ENCODE measurements at regions not wholly inside any gene's neighbourhood (a gene's known extent, or its start where the extent isn't known, plus 50 kb on each side); places are given as distances from the start of the nearest gene placed in this dataset.

DNA sequence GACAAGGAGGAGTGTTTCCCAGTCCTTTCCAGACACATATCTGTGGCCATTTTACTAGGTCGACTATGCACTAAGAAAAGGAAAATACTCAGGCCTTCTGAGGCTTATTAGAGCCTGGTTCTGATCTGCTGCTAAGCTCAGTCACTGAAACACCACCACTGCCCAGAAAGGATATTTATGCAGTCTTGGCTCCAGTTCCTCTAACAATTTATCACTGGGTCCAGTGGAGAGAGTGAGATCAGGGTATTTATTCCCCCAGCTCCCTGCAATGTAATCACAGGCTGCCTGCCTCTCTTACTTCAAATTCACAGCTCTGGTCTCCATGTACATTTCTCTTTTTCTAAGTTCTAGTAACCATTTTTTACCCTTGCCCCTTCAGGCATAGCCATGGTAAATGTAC is 81.6 kb upstream of the INPP4B start:
- DNase-seq (ENCODE audit: low spot score) = no peak
- Mint-ChIP-seq H3K27ac (ENCODE audit: unreplicated experiment) (no peak overlapping the region), H3K36me3 (ENCODE audit: low read depth) (no peaks in the 10 kb centered on the region), H3K9me3 (ENCODE audit: low read depth) (no peaks in the 10 kb centered on the region), H3K27me3 (ENCODE audit: low read depth) (peaks cover 1% of the 10 kb centered on the region), H3K4me1 (ENCODE audit: low read depth) (no peaks in the 10 kb centered on the region), H3K4me3 (ENCODE audit: unreplicated experiment) (no peak overlapping the region)
- TF ChIP-seq, protein P1, sequence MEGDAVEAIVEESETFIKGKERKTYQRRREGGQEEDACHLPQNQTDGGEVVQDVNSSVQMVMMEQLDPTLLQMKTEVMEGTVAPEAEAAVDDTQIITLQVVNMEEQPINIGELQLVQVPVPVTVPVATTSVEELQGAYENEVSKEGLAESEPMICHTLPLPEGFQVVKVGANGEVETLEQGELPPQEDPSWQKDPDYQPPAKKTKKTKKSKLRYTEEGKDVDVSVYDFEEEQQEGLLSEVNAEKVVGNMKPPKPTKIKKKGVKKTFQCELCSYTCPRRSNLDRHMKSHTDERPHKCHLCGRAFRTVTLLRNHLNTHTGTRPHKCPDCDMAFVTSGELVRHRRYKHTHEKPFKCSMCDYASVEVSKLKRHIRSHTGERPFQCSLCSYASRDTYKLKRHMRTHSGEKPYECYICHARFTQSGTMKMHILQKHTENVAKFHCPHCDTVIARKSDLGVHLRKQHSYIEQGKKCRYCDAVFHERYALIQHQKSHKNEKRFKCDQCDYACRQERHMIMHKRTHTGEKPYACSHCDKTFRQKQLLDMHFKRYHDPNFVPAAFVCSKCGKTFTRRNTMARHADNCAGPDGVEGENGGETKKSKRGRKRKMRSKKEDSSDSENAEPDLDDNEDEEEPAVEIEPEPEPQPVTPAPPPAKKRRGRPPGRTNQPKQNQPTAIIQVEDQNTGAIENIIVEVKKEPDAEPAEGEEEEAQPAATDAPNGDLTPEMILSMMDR (IDR thresholded peaks at IDR 0.05) = no peak

GRCh38 chr4:142929526-142929925 is 83.4 kb upstream of the INPP4B start:
- Mint-ChIP-seq H3K27me3 (ENCODE audit: low read depth) (peaks cover 1% of the 10 kb centered on the region), H3K9me3 (ENCODE audit: low read depth) (no peaks in the 10 kb centered on the region), H3K36me3 (ENCODE audit: low read depth) (no peaks in the 10 kb centered on the region), H3K27ac (ENCODE audit: unreplicated experiment) (no peak overlapping the region), H3K4me3 (ENCODE audit: unreplicated experiment) (no peak overlapping the region), H3K4me1 (ENCODE audit: low read depth) (no peaks in the 10 kb centered on the region)
- no peak for DNase-seq (ENCODE audit: low spot score)
- TF ChIP-seq, protein P1 (IDR thresholded peaks at IDR 0.05) = no peak

- no peaks in the 10 kb centered on the region for H3K27me3 Mint-ChIP-seq (ENCODE audit: low read depth)
- TF ChIP-seq, protein P1 (IDR thresholded peaks at IDR 0.05) = no peak
- H3K4me1 Mint-ChIP-seq (ENCODE audit: low read depth) = no peaks in the 10 kb centered on the region
- no peak for DNase-seq (ENCODE audit: low spot score)
- H3K36me3 Mint-ChIP-seq (ENCODE audit: low read depth) = no peaks in the 10 kb centered on the region
- H3K4me3 Mint-ChIP-seq (ENCODE audit: unreplicated experiment) = no peak overlapping the region
- no peaks in the 10 kb centered on the region for H3K9me3 Mint-ChIP-seq (ENCODE audit: low read depth)
- no peak overlapping the region for H3K27ac Mint-ChIP-seq (ENCODE audit: unreplicated experiment)
Measured at GRCh38 chr4:142933207-142933606, 87.1 kb upstream of the INPP4B start.

- Mint-ChIP-seq H3K9me3 (ENCODE audit: low read depth) (no peaks in the 10 kb centered on the region), H3K27ac (ENCODE audit: unreplicated experiment) (no peak overlapping the region), H3K4me1 (ENCODE audit: low read depth) (no peaks in the 10 kb centered on the region), H3K4me3 (ENCODE audit: unreplicated experiment) (no peak overlapping the region), H3K27me3 (ENCODE audit: low read depth) (peaks cover 3% of the 10 kb centered on the region), H3K36me3 (ENCODE audit: low read depth) (no peaks in the 10 kb centered on the region)
- TF ChIP-seq, protein P1 (IDR thresholded peaks at IDR 0.05) = no peak
- no peak for DNase-seq (ENCODE audit: low spot score)
Measured at GRCh38 chr4:142940425-142941330, 94.6 kb upstream of the INPP4B start.

DNA sequence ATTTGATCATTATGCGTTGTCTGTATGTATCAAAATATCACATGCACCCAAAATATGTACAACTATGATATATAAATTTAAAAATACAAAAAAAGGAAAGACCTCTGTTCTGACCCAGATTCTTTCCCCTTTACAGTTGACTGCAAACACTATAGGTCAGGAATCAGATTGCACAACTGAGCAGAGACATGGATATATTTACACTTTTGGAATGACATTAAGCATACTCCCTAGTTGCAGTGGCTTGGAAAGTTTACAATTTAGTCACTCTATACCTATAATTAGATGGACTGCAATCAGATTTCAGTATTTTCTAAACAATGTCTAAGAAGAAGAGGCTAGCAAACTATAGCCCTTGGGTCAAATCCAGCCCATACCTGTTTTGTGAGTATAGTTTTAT is 98.5 kb upstream of the INPP4B start:
- Mint-ChIP-seq H3K9me3 (ENCODE audit: low read depth) (peaks cover 15% of the 10 kb centered on the region), H3K36me3 (ENCODE audit: low read depth) (no peaks in the 10 kb centered on the region), H3K4me1 (ENCODE audit: low read depth) (no peaks in the 10 kb centered on the region), H3K27me3 (ENCODE audit: low read depth) (peaks cover 4% of the 10 kb centered on the region), H3K27ac (ENCODE audit: unreplicated experiment) (no peak overlapping the region), H3K4me3 (ENCODE audit: unreplicated experiment) (no peak overlapping the region)
- TF ChIP-seq, protein P1 (IDR thresholded peaks at IDR 0.05) = no peak
- DNase-seq (ENCODE audit: low spot score) = no peak
